NCI-H226 (cell line): ENCODE measurements at regions not wholly inside any gene's neighbourhood (a gene's known extent, or its start where the extent isn't known, plus 50 kb on each side); places are given as distances from the start of the nearest gene placed in this dataset.

Experiments used
- DNase-seq: peaks from one replicate; pipeline ENCODE4 v3.0.0-alpha.2; 2015

DNA sequence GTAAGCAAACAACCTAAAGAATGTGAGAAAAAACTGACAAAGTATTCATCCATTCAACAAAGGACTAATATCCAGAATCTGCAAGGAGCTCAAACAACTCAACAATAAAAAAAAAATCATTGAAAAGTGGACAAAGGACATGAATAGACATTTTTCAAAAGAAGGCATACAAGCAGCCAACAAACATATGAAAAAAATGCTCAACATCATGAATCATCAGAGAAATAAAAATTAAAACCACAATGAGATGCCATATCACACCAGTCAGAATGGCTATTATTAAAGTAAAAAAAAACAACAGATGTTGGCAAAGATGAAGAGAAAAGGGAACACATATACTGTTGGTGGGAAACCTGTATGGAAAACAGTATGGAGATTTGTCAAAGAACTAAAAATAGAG lies 120.7 kb upstream of the ADGRL3 start:
- peak; percentile 11 for DNase-seq

DNA sequence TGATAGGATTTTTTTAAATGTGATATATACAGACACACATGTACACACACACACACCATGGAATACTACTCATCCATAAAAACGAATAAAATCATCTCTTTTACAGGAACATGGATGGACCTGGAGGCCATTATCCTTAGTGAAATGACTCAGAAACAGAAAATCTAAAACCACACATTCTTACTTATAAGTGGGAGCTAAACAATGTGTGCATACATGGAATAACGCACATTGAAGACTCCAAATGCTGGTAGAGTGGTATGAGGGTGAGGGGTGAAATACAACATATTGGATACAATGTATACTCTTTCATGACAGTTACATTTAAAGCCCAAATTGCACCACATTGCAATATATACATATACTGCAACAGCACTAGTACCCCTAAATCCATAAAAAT lies 120.2 kb upstream of the ADGRL3 start:
- peak; percentile 36 for DNase-seq

DNA sequence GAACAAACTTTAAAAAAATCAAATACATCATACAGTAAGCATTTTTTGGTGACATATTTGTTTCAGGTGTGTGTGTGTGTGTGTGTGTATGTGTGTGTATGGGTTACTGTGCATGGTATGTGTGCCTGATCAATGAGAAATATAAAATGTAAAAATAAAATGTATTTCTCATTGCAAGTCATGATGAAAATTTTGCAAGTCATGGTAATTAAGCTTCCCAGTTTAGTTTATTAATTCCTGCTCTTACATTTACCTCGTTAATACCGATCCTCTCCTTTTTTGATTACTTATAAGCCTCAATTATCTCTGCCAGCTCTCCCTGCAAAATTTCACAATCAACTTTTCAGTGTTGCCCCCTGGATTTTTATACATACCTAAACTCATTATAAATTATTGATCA lies 114.6 kb upstream of the ADGRL3 start:
- DNase-seq, result no peak

DNA sequence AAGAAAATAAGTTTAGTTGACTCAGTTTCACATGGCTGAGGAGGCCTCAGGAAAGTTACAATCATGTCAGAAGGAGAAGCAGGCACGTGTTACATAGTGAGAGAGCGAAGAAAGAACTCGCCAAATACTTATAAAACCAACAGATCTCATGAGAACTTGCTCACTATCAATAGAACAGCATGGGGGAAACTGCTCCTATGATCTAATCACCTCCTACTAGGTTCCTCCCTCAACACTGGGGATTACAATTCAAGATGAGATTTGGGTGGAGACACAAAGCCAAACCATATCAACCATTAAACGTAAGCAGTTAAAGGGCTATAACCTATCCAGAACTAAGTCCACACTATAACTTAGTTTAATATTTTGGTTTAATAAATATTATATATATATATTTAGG lies 113.8 kb upstream of the ADGRL3 start:
- DNase-seq, result no peak

DNA sequence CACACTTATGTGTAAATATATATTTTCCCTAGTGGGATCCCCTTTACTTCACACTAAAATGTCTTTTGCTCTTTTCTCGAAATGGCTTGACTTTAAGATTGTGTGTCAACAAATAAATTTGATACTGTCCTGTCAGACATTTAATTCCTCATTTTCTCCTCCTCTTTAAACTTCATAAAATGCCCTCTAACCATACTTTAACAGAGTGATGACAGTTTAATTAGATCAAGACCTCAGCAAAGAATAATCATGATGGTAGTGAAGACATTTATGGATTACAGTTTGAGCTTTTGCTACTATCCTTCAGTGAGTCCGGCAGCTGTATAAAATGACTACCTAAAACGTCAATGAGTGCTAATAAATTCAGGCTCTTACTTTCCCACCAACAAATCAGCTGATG lies 113.1 kb upstream of the ADGRL3 start:
- no peak for DNase-seq

DNA sequence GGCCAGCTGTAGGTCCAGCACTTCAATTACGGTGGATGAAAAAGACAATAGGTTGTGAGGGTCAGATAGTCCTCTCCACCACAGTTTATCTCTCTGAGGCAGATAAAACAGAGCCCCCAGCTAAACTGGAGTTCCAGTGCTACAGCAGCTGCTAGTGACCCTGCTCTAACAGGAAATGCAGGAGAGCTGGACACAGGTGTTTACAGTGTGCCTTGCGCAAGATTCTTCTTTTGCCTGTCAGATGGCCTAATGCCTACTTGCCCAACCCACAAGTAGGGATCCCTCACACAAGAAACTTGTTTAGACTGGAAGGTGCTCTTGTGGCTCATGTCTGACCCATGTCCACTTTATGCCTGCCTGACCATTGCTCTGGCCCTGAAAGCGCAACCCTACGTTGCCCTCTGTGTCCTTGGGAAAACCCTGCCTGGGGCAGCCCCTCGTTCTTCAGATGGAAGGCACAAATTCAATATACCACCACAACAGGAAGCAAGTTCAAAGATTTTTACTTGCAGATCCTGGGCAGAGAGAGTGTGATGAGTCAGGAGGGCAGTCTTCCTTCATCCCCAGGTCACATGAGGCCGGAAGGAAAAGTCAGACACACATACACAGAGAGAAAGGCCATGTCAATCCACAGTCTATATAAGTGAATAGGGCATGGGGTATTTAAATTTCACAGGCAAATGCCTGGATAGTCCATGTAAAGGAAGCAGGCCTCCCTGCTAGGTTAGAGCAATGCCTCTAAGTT lies 105.1 kb upstream of the ADGRL3 start:
- DNase-seq, result no peak

DNA sequence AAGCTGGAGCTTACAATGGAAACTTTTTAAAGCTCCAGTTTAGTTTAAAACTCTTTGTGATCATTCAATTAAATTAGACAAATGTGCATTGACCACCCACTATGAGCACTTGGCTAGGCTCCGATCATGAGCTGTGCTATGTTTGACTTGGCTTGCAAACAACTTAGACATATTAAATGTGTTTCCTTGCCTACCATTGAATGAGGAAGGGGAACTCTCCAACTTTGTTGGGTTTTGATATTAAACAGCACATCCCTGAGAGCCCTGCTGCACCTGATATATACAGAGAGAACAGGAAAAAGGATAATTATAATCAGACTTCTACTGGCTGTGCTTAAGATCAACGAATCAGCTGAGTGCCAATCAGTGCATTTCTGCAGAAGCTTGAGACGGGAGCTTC lies 71.4 kb upstream of the ADGRL3 start:
- no peak for DNase-seq

DNA sequence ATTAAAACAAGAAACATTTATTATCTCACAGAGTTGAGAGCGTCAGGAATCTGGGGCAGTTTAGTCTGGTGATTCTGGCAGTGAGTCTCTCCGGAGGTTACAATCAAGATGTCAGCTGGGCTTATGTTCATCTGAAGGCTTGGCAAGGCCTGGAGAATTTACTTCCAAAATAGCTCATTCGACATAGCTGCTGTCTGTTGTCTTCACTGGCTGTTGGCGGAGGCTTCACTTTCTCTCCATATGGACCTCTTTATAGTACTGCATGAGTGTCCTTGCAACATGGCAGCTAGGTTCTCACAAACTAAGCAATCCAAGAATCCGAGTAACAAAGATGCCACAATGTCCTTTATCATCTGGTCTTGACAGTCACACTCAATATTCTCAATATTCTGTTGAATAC lies 70.2 kb upstream of the ADGRL3 start:
- DNase-seq, result no peak

DNA sequence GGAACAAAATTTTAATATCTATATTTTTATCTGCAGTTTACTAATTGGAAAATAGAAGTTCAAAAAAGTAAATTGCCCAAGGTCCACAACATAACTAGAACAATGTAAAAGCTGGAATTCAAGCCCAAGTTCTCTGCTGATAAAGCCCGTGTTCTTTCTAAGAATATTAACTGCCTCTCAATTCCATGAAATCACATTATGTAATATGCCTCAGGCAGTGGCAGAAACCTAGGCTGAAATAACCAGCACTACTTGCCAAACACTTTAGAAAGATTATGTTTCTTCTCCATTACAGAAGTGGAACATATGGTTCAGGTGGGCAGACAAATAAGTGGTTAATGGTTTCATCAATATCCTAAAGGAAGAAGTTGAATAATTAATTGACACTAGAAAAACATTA lies 56.7 kb upstream of the ADGRL3 start:
- peak; percentile 13 for DNase-seq

DNA sequence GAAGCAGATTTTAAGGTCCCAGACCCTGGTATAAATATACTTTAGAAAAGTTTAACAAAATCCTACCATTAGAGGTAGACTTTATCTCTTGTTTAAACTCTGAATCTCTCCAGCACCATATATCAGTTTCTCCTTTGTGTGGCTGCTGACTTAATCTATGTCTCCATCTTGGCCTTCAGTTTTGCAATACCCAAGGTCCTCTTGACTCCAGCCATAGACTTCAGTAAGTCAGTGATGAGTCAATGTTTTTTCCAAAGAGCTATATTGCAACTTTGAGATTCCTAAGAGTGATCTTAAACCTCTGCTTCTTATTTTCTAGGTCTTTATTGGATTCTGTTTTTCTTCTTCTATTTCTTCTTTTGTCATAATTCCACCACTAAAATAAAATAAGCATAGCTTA lies 50.8 kb upstream of the ADGRL3 start:
- peak; percentile 55 for DNase-seq
